Fibroblast of pulmonary artery (primary cell): ENCODE measurements at regions not wholly inside any gene's neighbourhood (a gene's known extent, or its start where the extent isn't known, plus 50 kb on each side); places are given as distances from the start of the nearest gene placed in this dataset.

Experiments
- DNase-seq: peaks from one replicate; pipeline ENCODE4 v3.0.0-alpha.2; 2010; ENCODE audit warnings: low read depth
- H3K4me3 ChIP-seq: replicated peaks from 2 replicates; pipeline ENCODE4 v1.5.1; 2011; ENCODE audit warnings: low read depth, mild to moderate bottlenecking, control low read depth, low read length, moderate library complexity
- TF ChIP-seq, protein P1 (sequence below): IDR thresholded peaks from 2 replicates; pipeline ENCODE4 v1.5.1; 2011; ENCODE audit warnings: mild to moderate bottlenecking, control low read depth, low read length, inconsistent platforms; ENCODE audit errors: missing control alignments

DNA sequence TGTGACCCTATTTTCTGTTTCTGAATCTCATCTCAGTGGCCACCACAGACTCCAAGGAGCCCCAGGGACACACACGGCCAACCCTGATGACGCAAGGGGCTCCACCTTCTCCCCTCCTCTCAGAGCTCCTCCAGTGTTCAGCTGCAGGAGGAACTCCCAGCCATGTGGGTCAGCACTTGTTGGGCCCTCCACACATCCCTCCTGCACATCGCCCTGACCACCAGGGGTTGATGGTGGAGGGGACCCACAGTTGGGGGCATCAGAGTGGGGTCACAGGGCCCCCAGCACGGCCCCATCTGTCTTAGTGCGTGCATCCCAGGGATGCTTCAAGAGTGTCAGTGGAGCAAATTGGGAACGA, 499.6 kb downstream of the BRD1 start:
- no peak overlapping the region for H3K4me3 ChIP-seq
- DNase-seq, result no peak
- TF ChIP-seq, protein P1, sequence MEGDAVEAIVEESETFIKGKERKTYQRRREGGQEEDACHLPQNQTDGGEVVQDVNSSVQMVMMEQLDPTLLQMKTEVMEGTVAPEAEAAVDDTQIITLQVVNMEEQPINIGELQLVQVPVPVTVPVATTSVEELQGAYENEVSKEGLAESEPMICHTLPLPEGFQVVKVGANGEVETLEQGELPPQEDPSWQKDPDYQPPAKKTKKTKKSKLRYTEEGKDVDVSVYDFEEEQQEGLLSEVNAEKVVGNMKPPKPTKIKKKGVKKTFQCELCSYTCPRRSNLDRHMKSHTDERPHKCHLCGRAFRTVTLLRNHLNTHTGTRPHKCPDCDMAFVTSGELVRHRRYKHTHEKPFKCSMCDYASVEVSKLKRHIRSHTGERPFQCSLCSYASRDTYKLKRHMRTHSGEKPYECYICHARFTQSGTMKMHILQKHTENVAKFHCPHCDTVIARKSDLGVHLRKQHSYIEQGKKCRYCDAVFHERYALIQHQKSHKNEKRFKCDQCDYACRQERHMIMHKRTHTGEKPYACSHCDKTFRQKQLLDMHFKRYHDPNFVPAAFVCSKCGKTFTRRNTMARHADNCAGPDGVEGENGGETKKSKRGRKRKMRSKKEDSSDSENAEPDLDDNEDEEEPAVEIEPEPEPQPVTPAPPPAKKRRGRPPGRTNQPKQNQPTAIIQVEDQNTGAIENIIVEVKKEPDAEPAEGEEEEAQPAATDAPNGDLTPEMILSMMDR, result no peak

DNA sequence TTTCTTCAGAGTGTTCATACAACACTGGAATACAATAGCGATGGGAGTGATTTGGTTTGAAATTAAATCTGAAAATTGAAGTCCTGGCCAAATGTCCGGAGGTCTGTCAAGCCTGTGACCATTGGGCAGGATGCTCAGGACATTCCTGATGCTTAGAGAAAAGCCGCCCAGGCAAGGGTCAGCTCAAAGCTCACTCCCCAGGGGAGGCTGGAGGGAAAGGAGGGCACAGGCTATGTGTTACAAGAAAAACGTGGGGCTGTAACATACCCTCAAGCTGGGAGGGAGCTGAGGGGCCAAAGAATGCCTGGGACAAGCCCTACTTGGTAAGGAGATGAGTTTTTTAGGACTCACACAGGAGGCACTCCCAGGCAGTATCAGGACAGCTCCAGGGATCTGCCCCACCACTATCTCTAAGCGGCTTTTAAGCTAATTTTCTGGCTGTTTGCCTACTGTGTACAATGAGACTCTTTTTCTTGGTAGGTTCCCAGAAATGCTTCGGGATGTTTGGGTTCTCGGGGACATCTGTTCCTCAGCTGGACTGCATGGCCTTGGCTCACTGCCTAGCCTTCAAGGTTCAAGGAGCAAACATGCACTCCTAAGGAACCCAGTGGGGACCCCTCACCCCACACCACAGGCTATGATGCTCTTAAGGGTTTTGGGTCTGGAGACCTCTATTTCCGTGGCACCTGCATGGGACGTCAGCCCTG, 500.1 kb downstream of the BRD1 start:
- H3K4me3 ChIP-seq, result no peak overlapping the region
- DNase-seq, result no peak
- TF ChIP-seq, protein P1, result no peak

DNA sequence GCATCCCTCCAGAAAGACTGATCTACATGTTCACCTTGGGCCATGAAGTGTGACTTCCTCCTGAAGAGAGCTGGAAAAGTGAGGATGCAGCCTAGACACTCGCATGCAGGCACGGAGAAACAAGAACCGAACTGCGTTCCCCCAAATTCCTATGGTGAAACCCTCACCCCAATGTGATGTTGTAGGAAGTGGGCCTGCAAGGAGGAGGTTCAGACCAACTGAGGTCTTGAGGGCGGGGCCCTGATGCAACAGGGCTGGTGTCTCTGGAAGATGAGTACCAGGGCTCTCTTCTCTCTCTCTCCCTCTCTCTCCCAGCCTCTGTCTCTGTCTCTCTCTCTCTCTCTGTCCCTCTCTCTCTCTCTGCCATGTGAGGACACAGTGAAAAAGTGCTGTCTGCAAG, 501.1 kb downstream of the BRD1 start:
- TF ChIP-seq, protein P1, result no peak
- H3K4me3 ChIP-seq, result no peak overlapping the region
- DNase-seq, result no peak

DNA sequence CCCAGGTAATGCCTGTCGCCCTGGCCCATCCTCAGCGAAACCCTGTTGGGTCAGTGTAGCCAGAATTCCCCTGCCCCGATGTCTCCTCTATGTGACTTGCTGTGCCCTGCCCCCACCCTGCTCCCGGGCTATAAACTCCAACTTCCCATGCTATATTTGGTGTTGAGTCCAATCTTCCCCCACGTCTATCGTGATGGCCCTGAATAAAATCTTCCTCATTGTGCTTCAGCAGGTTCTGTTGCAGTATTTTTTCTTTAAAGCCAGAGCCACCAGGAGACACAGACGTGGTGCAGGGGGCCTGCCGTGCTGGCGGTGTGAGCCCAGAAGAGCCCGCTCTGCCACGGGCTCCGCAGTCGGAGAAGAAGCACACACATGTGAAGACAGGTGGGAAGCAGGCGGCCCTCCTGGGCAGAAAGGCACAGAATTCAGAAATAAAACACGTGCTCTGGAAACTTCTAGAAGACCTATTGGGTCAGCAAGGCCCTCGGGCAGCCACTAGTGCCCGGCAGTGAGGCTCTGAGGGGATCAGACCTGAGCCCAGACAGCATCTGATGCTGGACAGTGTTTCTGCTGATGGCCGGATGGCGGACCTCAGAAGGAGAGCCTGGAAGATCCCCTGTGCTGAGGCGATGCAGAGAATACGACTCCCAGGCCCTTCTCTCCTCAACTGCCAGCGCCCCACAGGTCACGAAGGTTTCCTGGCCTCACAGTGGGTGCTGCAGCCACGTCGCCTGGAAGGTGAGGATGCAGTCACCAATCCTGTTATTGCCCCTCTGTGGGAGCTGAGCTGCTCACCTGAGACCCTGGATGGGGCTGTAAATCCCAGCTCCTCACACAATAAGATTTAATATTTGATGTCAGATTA, 501.9 kb downstream of the BRD1 start:
- no peak for DNase-seq
- TF ChIP-seq, protein P1, result no peak
- no peak overlapping the region for H3K4me3 ChIP-seq

DNA sequence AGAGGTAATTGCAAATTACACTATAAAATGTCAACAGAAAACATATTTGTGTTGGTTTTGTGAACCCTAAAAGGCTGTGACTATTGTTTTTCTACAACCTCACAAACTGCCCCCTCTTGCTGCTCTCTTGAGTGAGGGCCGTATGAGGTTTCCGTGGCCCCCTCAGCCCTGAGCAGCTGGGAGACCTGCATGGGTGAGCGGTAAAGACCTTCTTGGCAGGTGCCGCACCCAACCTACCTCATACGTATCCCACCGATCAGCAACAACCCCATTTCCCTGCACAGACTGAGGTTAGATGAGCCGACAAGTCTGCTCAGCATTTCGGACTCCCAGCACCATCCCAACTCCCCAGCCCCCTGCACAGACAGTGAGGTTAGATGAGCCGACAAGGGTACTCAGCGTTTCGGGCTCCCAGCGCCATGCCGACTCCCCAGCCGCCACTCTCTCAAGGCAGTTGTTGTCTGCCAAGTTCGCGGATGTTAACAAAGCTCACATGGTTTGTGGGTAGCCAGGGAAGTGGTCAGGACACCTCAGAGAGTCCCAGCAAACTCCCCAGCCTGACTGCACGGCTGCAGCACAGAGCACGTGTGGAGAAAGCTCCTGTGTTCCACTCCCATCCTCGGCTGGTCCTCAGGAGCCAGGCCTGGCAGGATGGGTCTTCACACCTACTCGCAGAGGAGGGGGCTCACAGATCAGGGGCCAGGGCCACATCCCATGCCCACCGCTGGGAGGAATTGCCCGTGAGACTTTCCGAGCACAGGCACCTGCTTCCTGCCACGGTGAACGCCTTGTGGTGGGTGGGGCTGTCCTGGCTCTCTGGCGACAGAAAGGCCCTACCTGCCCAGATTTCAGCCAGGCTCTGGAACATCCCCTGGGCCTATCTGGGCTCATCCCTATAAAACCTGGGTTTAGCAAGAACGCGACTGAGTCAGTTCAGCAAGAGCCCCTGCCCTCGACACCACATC, 502.9 kb downstream of the BRD1 start:
- TF ChIP-seq, protein P1, result no peak
- no peak overlapping the region for H3K4me3 ChIP-seq
- no peak for DNase-seq

DNA sequence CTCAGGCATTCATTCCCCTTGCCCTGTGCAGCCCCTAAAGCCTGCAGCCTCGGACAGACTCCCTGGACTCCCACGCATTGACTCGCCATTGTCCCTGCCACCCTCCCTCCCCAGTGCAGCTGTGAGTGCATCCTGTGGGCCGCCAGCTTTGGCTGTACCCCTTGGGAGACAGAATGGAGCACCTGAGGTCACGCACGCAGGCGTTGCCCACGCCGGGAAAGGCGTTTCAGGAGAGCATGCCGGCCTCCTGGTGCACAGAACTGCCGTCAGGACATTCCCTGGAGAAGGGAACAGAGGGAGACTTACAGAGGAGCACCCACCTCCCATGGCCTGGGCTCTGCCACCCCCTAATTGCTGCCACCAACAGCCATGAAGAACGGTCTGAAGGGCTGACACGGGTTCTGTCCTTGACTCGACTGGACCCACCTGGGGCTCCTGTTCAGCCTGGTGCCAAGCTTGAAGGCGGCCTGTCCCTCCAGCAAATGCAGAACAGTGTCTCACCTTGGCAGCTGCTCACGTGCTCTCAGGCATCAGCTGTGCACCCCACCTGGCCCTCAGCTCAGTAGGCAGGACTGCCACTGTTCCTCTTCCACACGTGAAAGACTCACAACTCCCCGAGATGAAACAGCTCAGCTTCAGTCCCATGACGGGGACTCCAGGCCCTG, 503.8 kb downstream of the BRD1 start:
- no peak for DNase-seq
- no peak overlapping the region for H3K4me3 ChIP-seq
- TF ChIP-seq, protein P1, result no peak
